MCF 10A (cell line): ENCODE measurements at regions not wholly inside any gene's neighbourhood (a gene's known extent, or its start where the extent isn't known, plus 50 kb on each side); places are given as distances from the start of the nearest gene placed in this dataset.

Experiments
- BruUV-seq: library from RNA; stranded (reverse); fragments of 400-500 nt; replicated peaks from 2 replicates; lab custom pipeline; 2021; lab: Mats Ljungman, UMichigan
- CTCF ChIA-PET: fragments of 300-600 bp; sonication (Branson Sonifier 250); formaldehyde crosslinking; extraction: SDS; loops from one replicate; lab custom pipeline; 2021; ENCODE audit warnings: antibody characterized with exemption, inconsistent platforms; lab: Yijun Ruan, JAX
- POLR2A ChIA-PET: fragments of 300-600, 350-650 bp; sonication (Branson Sonifier 250); formaldehyde crosslinking; extraction: SDS; loops from one replicate; lab custom pipeline; 2020; ENCODE audit warnings: antibody characterized with exemption, inconsistent platforms; lab: Yijun Ruan, JAX
- DNase-seq: peaks from one replicate; pipeline ENCODE4 v3.0.0-alpha.2; 2018; ENCODE audit not compliant: unreplicated experiment
- H3K27ac Mint-ChIP-seq: one replicate; pipeline ENCODE4 v1.8.0; 2022; ENCODE audit warnings: mild to moderate bottlenecking, low read depth, mixed read lengths; ENCODE audit not compliant: unreplicated experiment
- H3K27me3 Mint-ChIP-seq: one replicate; pipeline ENCODE4 v1.8.0; 2022; ENCODE audit warnings: mixed read lengths; ENCODE audit not compliant: insufficient read depth, unreplicated experiment
- H3K36me3 Mint-ChIP-seq: one replicate; pipeline ENCODE4 v1.8.0; 2022; ENCODE audit warnings: mild to moderate bottlenecking, moderate library complexity, mixed read lengths; ENCODE audit not compliant: insufficient read depth, unreplicated experiment
- H3K4me1 Mint-ChIP-seq: one replicate; pipeline ENCODE4 v1.8.0; 2022; ENCODE audit warnings: mixed read lengths; ENCODE audit not compliant: insufficient read depth, unreplicated experiment
- H3K4me3 Mint-ChIP-seq: one replicate; pipeline ENCODE4 v1.8.0; 2022; ENCODE audit warnings: mild to moderate bottlenecking, moderate library complexity, mixed read lengths; ENCODE audit not compliant: unreplicated experiment
- H3K9me3 Mint-ChIP-seq: one replicate; pipeline ENCODE4 v1.8.0; 2022; ENCODE audit warnings: mixed read lengths; ENCODE audit not compliant: unreplicated experiment
- intact Hi-C: fragments of 100-400 bp; cut with micrococcal nuclease; formaldehyde crosslinking; loops from 2 replicates; pipeline ENCODE4 v1.14.1; 2022
- TF ChIP-seq, protein P1 (sequence below): fragments of 200-600 bp; IDR thresholded peaks from one replicate; pipeline ENCODE4 v1.8.0; 2022; ENCODE audit warnings: antibody characterized with exemption, mild to moderate bottlenecking; ENCODE audit not compliant: unreplicated experiment

GRCh38 chr6:167501831-167502385 lies 177.0 kb downstream of the TTLL2 start:
- Mint-ChIP-seq H3K4me1 (no peaks in the 10 kb centered on the region), H3K27me3 (peaks cover 31% of the 10 kb centered on the region), H3K36me3 (no peaks in the 10 kb centered on the region), H3K27ac (no peak overlapping the region), H3K4me3 (no peak overlapping the region), H3K9me3 (no peaks in the 10 kb centered on the region)
- peak; percentile 56 for DNase-seq
- POLR2A ChIA-PET: no interaction called here
- CTCF ChIA-PET: interaction anchor here (0.7 kb wide), 1 partner anchor 394 kb away, joined by 5 read pairs; no protein-coding TSS in a partner anchor
- intact Hi-C loops: loop anchor here (1.0 kb wide), 1 partner anchor 396 kb away; no protein-coding TSS in a partner anchor
- BruUV-seq: no TSS peak
- TF ChIP-seq, protein P1, sequence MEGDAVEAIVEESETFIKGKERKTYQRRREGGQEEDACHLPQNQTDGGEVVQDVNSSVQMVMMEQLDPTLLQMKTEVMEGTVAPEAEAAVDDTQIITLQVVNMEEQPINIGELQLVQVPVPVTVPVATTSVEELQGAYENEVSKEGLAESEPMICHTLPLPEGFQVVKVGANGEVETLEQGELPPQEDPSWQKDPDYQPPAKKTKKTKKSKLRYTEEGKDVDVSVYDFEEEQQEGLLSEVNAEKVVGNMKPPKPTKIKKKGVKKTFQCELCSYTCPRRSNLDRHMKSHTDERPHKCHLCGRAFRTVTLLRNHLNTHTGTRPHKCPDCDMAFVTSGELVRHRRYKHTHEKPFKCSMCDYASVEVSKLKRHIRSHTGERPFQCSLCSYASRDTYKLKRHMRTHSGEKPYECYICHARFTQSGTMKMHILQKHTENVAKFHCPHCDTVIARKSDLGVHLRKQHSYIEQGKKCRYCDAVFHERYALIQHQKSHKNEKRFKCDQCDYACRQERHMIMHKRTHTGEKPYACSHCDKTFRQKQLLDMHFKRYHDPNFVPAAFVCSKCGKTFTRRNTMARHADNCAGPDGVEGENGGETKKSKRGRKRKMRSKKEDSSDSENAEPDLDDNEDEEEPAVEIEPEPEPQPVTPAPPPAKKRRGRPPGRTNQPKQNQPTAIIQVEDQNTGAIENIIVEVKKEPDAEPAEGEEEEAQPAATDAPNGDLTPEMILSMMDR: peak; percentile 17

- no peak overlapping the region for H3K27ac Mint-ChIP-seq
- no peaks in the 10 kb centered on the region for H3K9me3 Mint-ChIP-seq
- ChIA-PET CTCF (no interaction called here), POLR2A (no interaction called here)
- TF ChIP-seq, protein P1: no peak
- no TSS peak for BruUV-seq
- intact Hi-C loops: loop anchor here (1.0 kb wide), 1 partner anchor 396 kb away; no protein-coding TSS in a partner anchor
- peaks cover 31% of the 10 kb centered on the region for H3K27me3 Mint-ChIP-seq
- no peaks in the 10 kb centered on the region for H3K36me3 Mint-ChIP-seq
- H3K4me1 Mint-ChIP-seq: no peaks in the 10 kb centered on the region
- H3K4me3 Mint-ChIP-seq: no peak overlapping the region
- DNase-seq: no peak
Observed at GRCh38 chr6:167502471-167502870, 177.6 kb downstream of the TTLL2 start.

- Mint-ChIP-seq H3K27ac (no peak overlapping the region), H3K4me3 (no peak overlapping the region), H3K9me3 (no peaks in the 10 kb centered on the region), H3K27me3 (peaks cover 39% of the 10 kb centered on the region), H3K36me3 (no peaks in the 10 kb centered on the region), H3K4me1 (no peaks in the 10 kb centered on the region)
- CTCF ChIA-PET: interaction anchor here (0.6 kb wide), 1 partner anchor 629 kb away, joined by 3 read pairs; no protein-coding TSS in a partner anchor
- TF ChIP-seq, protein P1: no peak
- no peak for DNase-seq
- POLR2A ChIA-PET: interaction anchor here (0.6 kb wide), 1 partner anchor 1340 kb away, joined by 3 read pairs; no protein-coding TSS in a partner anchor
- no TSS peak for BruUV-seq
- intact Hi-C loops: no loop called here
Observed at GRCh38 chr6:167504385-167504961, 179.6 kb downstream of the TTLL2 start.

- TF ChIP-seq, protein P1: no peak
- no TSS peak for BruUV-seq
- Mint-ChIP-seq H3K9me3 (no peaks in the 10 kb centered on the region), H3K36me3 (no peaks in the 10 kb centered on the region), H3K4me3 (no peak overlapping the region), H3K27me3 (peaks cover 42% of the 10 kb centered on the region), H3K27ac (no peak overlapping the region), H3K4me1 (no peaks in the 10 kb centered on the region)
- ChIA-PET CTCF (interaction anchor here (0.6 kb wide), 1 partner anchor 628 kb away, joined by 3 read pairs; no protein-coding TSS in a partner anchor), POLR2A (interaction anchor here (0.6 kb wide), 1 partner anchor 1339 kb away, joined by 3 read pairs; no protein-coding TSS in a partner anchor)
- intact Hi-C loops: no loop called here
- no peak for DNase-seq
Observed at GRCh38 chr6:167505199-167505598, 180.3 kb downstream of the TTLL2 start.
